ENCODE measurements at regions not wholly inside any gene's neighbourhood (a gene's known extent, or its start where the extent isn't known, plus 50 kb on each side); places are given as distances from the start of the nearest gene placed in this dataset.

- H3K4me3 ChIP-seq (replicated peaks; ENCODE audit: low read depth, low read length): no peak overlapping the region
- DNase-seq (ENCODE audit: low read depth): no peak
- no peak for TF ChIP-seq CTCF (IDR thresholded peaks at IDR 0.05; ENCODE audit: low read length, missing control alignments)
Measured at GRCh38 chr14:28936601-28937000, 170.0 kb downstream of the FOXG1 start.

GRCh38 chr14:28941758-28942157, 175.2 kb downstream of the FOXG1 start:
- H3K4me3 ChIP-seq (replicated peaks; ENCODE audit: low read depth, low read length): no peak overlapping the region
- TF ChIP-seq CTCF (IDR thresholded peaks at IDR 0.05; ENCODE audit: low read length, missing control alignments): no peak
- no peak for DNase-seq (ENCODE audit: low read depth)

- H3K4me3 ChIP-seq (replicated peaks; ENCODE audit: low read depth, low read length): no peak overlapping the region
- TF ChIP-seq CTCF (IDR thresholded peaks at IDR 0.05; ENCODE audit: low read length, missing control alignments): no peak
- DNase-seq (ENCODE audit: low read depth): no peak
Measured at GRCh38 chr14:28944605-28945004, 178.0 kb downstream of the FOXG1 start.

GRCh38 chr14:28946267-28946666, 179.7 kb downstream of the FOXG1 start:
- no peak for DNase-seq (ENCODE audit: low read depth)
- H3K4me3 ChIP-seq (replicated peaks; ENCODE audit: low read depth, low read length): no peak overlapping the region
- TF ChIP-seq CTCF (IDR thresholded peaks at IDR 0.05; ENCODE audit: low read length, missing control alignments): no peak

GRCh38 chr14:28949503-28949902, 182.9 kb downstream of the FOXG1 start:
- TF ChIP-seq CTCF (IDR thresholded peaks at IDR 0.05; ENCODE audit: low read length, missing control alignments): no peak
- no peak overlapping the region for H3K4me3 ChIP-seq (replicated peaks; ENCODE audit: low read depth, low read length)
- no peak for DNase-seq (ENCODE audit: low read depth)

- DNase-seq (ENCODE audit: low read depth): no peak
- H3K4me3 ChIP-seq (replicated peaks; ENCODE audit: low read depth, low read length): no peak overlapping the region
- TF ChIP-seq CTCF (IDR thresholded peaks at IDR 0.05; ENCODE audit: low read length, missing control alignments): no peak
Measured at GRCh38 chr14:28952161-28952560, 185.6 kb downstream of the FOXG1 start.

GRCh38 chr14:28952666-28953065, 186.1 kb downstream of the FOXG1 start:
- no peak for TF ChIP-seq CTCF (IDR thresholded peaks at IDR 0.05; ENCODE audit: low read length, missing control alignments)
- no peak overlapping the region for H3K4me3 ChIP-seq (replicated peaks; ENCODE audit: low read depth, low read length)
- DNase-seq (ENCODE audit: low read depth): no peak

All from fibroblast of pulmonary artery (primary cell).